GM21528 (cell line): ENCODE measurements at regions not wholly inside any gene's neighbourhood (a gene's known extent, or its start where the extent isn't known, plus 50 kb on each side); places are given as distances from the start of the nearest gene placed in this dataset.

Source experiments
- ATAC-seq: cut with Tn5 transposase; IDR thresholded peaks from one replicate; pipeline ENCODE4 v1.9.1; 2021; ENCODE audit warnings: mild to moderate bottlenecking, moderate library complexity; ENCODE audit not compliant: unreplicated experiment, low FRiP score

DNA sequence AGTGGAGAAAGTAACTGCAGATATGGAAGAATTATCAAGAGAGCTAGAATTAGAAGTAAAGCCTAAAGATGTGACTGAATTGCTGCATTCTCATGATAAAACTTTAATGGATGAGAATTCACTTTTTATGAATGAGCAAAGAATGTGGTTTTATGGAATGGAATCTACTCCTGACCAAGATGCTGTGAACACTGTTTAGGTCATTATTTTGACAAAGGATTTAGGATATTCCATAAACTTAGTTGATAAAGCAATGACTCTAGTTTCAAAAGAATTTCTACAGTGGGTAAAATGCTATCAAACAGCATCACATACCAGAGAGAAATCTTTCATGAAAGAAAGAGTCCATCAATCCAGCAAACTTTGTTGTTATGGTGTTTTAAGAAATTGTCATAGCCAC lies 1317.7 kb upstream of the ACVR2A start:
- ATAC-seq, result no peak

- ATAC-seq, result no peak
These were observed 1321.6 kb upstream of the ACVR2A start for GRCh38 chr2:146523196-146523595.

GRCh38 chr2:146506851-146507250 lies 1338.0 kb upstream of the ACVR2A start:
- ATAC-seq, result no peak

- ATAC-seq, result no peak
These were observed 1341.5 kb upstream of the ACVR2A start for GRCh38 chr2:146503366-146503765.

DNA sequence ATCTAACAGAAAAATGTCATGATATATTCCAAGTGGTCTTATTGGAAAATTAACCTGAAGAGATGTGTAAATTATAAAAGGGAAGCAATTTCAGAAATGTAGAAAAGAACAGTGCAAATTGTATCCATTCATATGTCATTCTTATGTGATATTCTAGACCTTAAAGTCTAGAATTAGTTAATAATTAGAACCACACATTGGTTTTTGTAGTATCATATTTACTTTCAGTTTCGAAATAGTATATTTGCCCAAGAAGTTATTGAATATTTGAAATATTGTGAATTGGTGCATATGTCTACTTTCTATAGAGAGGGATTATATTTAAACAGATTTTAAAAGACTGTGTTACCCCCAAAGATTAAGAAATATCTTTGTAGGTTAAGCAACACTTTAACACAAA lies 1348.6 kb upstream of the ACVR2A start:
- ATAC-seq, result no peak

DNA sequence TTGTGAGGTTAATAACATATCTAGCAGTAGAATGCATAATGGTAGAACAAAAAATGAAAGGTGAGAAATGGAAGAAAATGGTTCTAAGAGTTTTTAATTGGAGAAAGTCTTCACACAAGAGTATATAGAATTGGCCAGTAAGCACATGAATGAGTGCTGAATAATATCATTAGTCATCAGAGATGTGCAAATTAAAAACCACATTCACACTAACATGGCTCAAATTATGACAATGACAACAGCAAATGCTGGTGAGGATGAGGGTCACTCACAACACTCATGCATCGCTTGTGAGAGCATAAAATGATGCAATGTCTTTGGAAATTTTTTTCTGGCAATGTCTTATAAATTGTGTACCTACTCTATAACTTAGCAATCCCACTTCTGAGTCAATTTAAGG lies 1355.4 kb upstream of the ACVR2A start:
- ATAC-seq, result no peak

- no peak for ATAC-seq
These were observed 1363.2 kb upstream of the ACVR2A start for GRCh38 chr2:146481629-146482028.

- ATAC-seq, result no peak
These were observed 1367.4 kb upstream of the ACVR2A start for GRCh38 chr2:146477383-146477782.

- ATAC-seq, result no peak
These were observed 1376.3 kb upstream of the ACVR2A start for GRCh38 chr2:146468578-146468977.

DNA sequence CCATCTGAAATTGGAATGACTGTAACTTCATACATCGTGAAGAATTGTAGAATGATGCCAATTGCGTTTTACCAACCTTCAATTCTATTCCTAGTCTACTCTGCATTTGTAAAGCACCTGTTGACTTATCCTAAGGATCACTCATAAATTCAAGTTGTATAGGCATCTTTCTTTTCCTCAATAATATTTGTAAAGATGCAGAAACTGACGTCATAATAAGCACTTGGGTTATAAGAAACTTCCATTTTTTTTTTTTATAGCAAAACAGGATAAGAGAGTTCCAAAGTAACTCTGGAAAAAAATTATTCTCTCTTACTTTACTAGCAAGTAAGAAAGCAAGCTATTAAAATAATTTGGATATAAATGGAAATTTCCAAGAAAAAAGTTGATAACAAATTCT lies 1377.4 kb upstream of the ACVR2A start:
- no peak for ATAC-seq

- no peak for ATAC-seq
These were observed 1379.4 kb upstream of the ACVR2A start for GRCh38 chr2:146465460-146465859.

GRCh38 chr2:146461068-146461467 lies 1383.8 kb upstream of the ACVR2A start:
- ATAC-seq, result no peak

- ATAC-seq, result no peak
These were observed 1386.2 kb upstream of the ACVR2A start for GRCh38 chr2:146458585-146458984.

DNA sequence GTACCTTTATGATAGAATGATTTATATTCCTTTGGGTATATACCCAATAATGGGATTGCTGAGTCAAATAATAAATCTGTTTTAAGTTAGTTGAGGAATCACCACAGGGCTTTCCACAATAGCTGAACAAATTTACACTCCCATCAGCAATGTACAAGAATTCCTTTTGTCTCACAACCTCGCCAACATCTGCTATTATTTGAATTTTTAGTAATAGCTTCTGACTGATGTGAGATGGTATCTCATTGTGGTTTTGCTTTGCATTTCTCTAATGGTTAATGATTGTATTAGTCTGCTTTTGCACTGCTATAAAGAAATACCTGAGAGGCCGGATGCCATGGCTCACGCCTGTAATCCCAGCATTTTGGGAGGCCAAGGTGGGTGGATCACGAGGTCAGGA lies 1387.6 kb upstream of the ACVR2A start:
- no peak for ATAC-seq

DNA sequence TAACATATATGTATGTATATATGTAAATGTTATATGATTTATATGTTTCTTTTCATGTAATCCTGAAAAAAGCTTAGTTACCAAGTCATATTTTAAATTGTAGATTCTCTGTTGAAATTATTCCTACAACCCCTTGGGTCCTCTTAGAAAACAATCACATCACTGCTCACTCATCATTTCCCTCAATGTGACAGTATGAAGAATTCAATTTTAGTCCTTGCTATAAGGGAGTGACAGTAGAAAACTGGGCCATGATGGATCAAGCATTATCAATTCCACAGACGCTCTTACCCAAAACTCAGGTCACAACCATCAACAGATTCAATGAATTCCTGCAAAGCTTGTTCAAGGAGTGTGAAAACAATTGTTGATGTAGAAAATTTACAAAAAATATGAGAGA lies 1389.5 kb upstream of the ACVR2A start:
- no peak for ATAC-seq

- ATAC-seq, result no peak
These were observed 1392.9 kb upstream of the ACVR2A start for GRCh38 chr2:146451972-146452371.

- no peak for ATAC-seq
These were observed 1394.7 kb upstream of the ACVR2A start for GRCh38 chr2:146450131-146450530.

GRCh38 chr2:146444987-146445386 lies 1399.8 kb upstream of the ACVR2A start:
- no peak for ATAC-seq

- ATAC-seq, result no peak
These were observed 1400.7 kb upstream of the ACVR2A start for GRCh38 chr2:146444085-146444484.

- ATAC-seq, result no peak
These were observed 1406.6 kb upstream of the ACVR2A start for GRCh38 chr2:146438246-146438645.

GRCh38 chr2:146437712-146438111 lies 1407.1 kb upstream of the ACVR2A start:
- ATAC-seq, result no peak

GRCh38 chr2:146433116-146433875 lies 1411.5 kb upstream of the ACVR2A start:
- ATAC-seq, result no peak

DNA sequence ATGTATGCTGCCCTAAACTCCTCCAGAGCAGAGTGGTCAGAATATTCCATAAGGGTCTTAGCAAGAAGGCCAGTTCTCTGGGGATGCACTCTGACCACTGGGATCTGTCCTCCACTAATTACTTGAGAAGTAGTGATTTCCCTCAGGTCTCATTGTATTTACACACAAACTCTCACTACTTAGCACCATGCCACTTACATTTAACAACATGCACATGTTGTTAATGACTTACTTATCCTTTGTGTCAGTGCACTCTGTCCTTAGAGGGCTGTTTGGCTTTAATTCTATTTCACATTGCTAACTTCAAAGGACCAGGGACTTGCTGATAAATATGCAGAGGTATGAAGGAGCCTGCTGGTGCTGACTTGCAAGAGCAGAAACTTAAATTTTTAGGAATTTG lies 1415.5 kb upstream of the ACVR2A start:
- ATAC-seq, result no peak
